Endodermal cell (in vitro differentiated cells): ENCODE measurements at regions not wholly inside any gene's neighbourhood (a gene's known extent, or its start where the extent isn't known, plus 50 kb on each side); places are given as distances from the start of the nearest gene placed in this dataset.

ENCODE experiments used
- DNase-seq: peaks from one replicate; pipeline ENCODE4 v3.0.0-alpha.2; 2017
- H3K27ac ChIP-seq: 2 replicates; pipeline ENCODE4 v1.5.1; 2013; ENCODE audit warnings: mild to moderate bottlenecking, low read depth, low read length, moderate library complexity
- H3K27me3 ChIP-seq: 2 replicates; pipeline ENCODE4 v1.6.1; 2013; ENCODE audit warnings: mild to moderate bottlenecking, low read length, moderate library complexity; ENCODE audit not compliant: insufficient read depth, control insufficient read depth, poor library complexity, severe bottlenecking
- H3K36me3 ChIP-seq: 2 replicates; pipeline ENCODE4 v1.7.0; 2013; ENCODE audit warnings: mild to moderate bottlenecking, low read length, moderate library complexity; ENCODE audit not compliant: control insufficient read depth, insufficient read depth
- H3K4me1 ChIP-seq: one replicate; pipeline ENCODE4 v1.7.0; 2013; ENCODE audit warnings: low read length; ENCODE audit not compliant: control insufficient read depth, insufficient read depth
- H3K4me3 ChIP-seq: 2 replicates; pipeline ENCODE4 v1.5.1; 2013; ENCODE audit warnings: mild to moderate bottlenecking, low read length, moderate library complexity
- H3K9ac ChIP-seq: 2 replicates; pipeline ENCODE4 v1.6.1; 2013; ENCODE audit warnings: mild to moderate bottlenecking, low read length, moderate library complexity; ENCODE audit not compliant: poor library complexity, severe bottlenecking; ENCODE audit errors: extremely low read depth
- H3K9me3 ChIP-seq: 2 replicates; pipeline ENCODE4 v1.6.1; 2013; ENCODE audit warnings: mild to moderate bottlenecking, low read length, moderate library complexity; ENCODE audit not compliant: control insufficient read depth
- H3K27ac Mint-ChIP-seq: 2 replicates; pipeline ENCODE4 v1.8.0; 2020; ENCODE audit warnings: mixed read lengths
- H3K27me3 Mint-ChIP-seq: 2 replicates; pipeline ENCODE4 v1.8.0; 2021; ENCODE audit warnings: mild to moderate bottlenecking, mixed read lengths; ENCODE audit not compliant: insufficient read depth
- H3K36me3 Mint-ChIP-seq: 2 replicates; pipeline ENCODE4 v1.8.0; 2020; ENCODE audit warnings: low read depth, mixed read lengths
- H3K4me1 Mint-ChIP-seq: 2 replicates; pipeline ENCODE4 v1.8.0; 2020; ENCODE audit warnings: mixed read lengths
- H3K4me3 Mint-ChIP-seq: 2 replicates; pipeline ENCODE4 v1.8.0; 2020; ENCODE audit warnings: mild to moderate bottlenecking, moderate library complexity, mixed read lengths
- H3K9me3 Mint-ChIP-seq: 2 replicates; pipeline ENCODE4 v1.8.0; 2020; ENCODE audit warnings: mild to moderate bottlenecking, mixed read lengths
- WGBS, 2 experiments: methylation state at CpG; one replicate each; pipeline versions ENCODE4 v1.1.5 to v1.1.7; 2013; ENCODE audit warnings: missing lambda C conversion rate in 2 of 2, mixed read lengths in 1 of 2; ENCODE audit not compliant: insufficient coverage in 1 of 2, insufficient read length in 1 of 2; 5-methylcytosine and 5-hydroxymethylcytosine counted together
- TF ChIP-seq, protein P1 (sequence below): fragments of 200-600 bp; sonication (generic); conservative IDR thresholded peaks from 2 replicates; pipeline ENCODE4 v1.5.0; 2021; ENCODE audit warnings: antibody characterized with exemption, mild to moderate bottlenecking

GRCh38 chr13:23963947-23964346, 66.6 kb upstream of the C1QTNF9B start:
- H3K36me3 ChIP-seq, result no peaks in the 10 kb centered on the region
- Mint-ChIP-seq H3K36me3 (no peaks in the 10 kb centered on the region), H3K27ac (no peak overlapping the region), H3K27me3 (no peaks in the 10 kb centered on the region), H3K4me3 (no peak overlapping the region), H3K9me3 (no peaks in the 10 kb centered on the region), H3K4me1 (peaks cover 12% of the 10 kb centered on the region)
- TF ChIP-seq, protein P1, sequence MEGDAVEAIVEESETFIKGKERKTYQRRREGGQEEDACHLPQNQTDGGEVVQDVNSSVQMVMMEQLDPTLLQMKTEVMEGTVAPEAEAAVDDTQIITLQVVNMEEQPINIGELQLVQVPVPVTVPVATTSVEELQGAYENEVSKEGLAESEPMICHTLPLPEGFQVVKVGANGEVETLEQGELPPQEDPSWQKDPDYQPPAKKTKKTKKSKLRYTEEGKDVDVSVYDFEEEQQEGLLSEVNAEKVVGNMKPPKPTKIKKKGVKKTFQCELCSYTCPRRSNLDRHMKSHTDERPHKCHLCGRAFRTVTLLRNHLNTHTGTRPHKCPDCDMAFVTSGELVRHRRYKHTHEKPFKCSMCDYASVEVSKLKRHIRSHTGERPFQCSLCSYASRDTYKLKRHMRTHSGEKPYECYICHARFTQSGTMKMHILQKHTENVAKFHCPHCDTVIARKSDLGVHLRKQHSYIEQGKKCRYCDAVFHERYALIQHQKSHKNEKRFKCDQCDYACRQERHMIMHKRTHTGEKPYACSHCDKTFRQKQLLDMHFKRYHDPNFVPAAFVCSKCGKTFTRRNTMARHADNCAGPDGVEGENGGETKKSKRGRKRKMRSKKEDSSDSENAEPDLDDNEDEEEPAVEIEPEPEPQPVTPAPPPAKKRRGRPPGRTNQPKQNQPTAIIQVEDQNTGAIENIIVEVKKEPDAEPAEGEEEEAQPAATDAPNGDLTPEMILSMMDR, result no peak
- no peak for DNase-seq
- no peaks in the 10 kb centered on the region for H3K4me1 ChIP-seq
- no peak overlapping the region for H3K4me3 ChIP-seq
- no peaks in the 10 kb centered on the region for H3K27me3 ChIP-seq
- no peaks in the 10 kb centered on the region for H3K9me3 ChIP-seq
- WGBS, 2 experiments, result 93% methylated on average over 2 of the region's 2 CpGs; no CpG with 5 or more reads in 1 of the 2 experiments
- no peak overlapping the region for H3K27ac ChIP-seq
- no peak overlapping the region for H3K9ac ChIP-seq

- Histone ChIP-seq H3K9ac (no peak overlapping the region), H3K9me3 (no peaks in the 10 kb centered on the region), H3K4me1 (no peaks in the 10 kb centered on the region), H3K27ac (no peak overlapping the region), H3K27me3 (no peaks in the 10 kb centered on the region), H3K36me3 (no peaks in the 10 kb centered on the region), H3K4me3 (no peak overlapping the region)
- TF ChIP-seq, protein P1, result no peak
- Mint-ChIP-seq H3K27me3 (no peaks in the 10 kb centered on the region), H3K27ac (no peak overlapping the region), H3K4me3 (no peak overlapping the region), H3K9me3 (no peaks in the 10 kb centered on the region), H3K4me1 (peaks cover 7% of the 10 kb centered on the region), H3K36me3 (no peaks in the 10 kb centered on the region)
- whole genome bisulfite sequencing, 2 experiments, result 88 to 92% methylated on average over 2 to 5 of the region's 5 CpGs
- no peak for DNase-seq
Measured at GRCh38 chr13:23965346-23965745, 68.0 kb upstream of the C1QTNF9B start.

- Mint-ChIP-seq H3K4me3 (no peak overlapping the region), H3K9me3 (no peaks in the 10 kb centered on the region), H3K27me3 (no peaks in the 10 kb centered on the region), H3K27ac (no peak overlapping the region), H3K36me3 (no peaks in the 10 kb centered on the region), H3K4me1 (peaks cover 5% of the 10 kb centered on the region)
- Histone ChIP-seq H3K4me3 (no peak overlapping the region), H3K27ac (no peak overlapping the region), H3K4me1 (no peaks in the 10 kb centered on the region), H3K9ac (no peak overlapping the region), H3K9me3 (no peaks in the 10 kb centered on the region), H3K27me3 (no peaks in the 10 kb centered on the region), H3K36me3 (no peaks in the 10 kb centered on the region)
- no peak for DNase-seq
- 91 to 94% methylated on average over 4 to 6 of the region's 6 CpGs for WGBS, 2 experiments
- TF ChIP-seq, protein P1, result no peak
Measured at GRCh38 chr13:23966221-23966690, 69.0 kb upstream of the C1QTNF9B start.
